ENCODE measurements at regions not wholly inside any gene's neighbourhood (a gene's known extent, or its start where the extent isn't known, plus 50 kb on each side); places are given as distances from the start of the nearest gene placed in this dataset.

- no peak overlapping the region for H3K4me3 ChIP-seq
- ATAC-seq (no peak), DNase-seq (no peak)
- H3K27me3 ChIP-seq (ENCODE audit: insufficient read depth in 3 of 3, low read length in 2 of 3): no peaks in the 10 kb centered on the region
- H3K27ac ChIP-seq: no peak overlapping the region
- no peak for TF ChIP-seq CTCF (IDR thresholded peaks at IDR 0.05)
- H3K9me3 ChIP-seq: no peaks in the 10 kb centered on the region
- H3K36me3 ChIP-seq (ENCODE audit: insufficient read depth in 1 of 2, low read depth in 1 of 2): no peaks in the 10 kb centered on the region
- no peaks in the 10 kb centered on the region for H3K4me1 ChIP-seq
- intact Hi-C loops (cut with DNase I): no loop called here
These were observed 235.1 kb upstream of the DIO2 start for GRCh38 chr14:80446356-80446755.

GRCh38 chr14:80445605-80446004, 234.3 kb upstream of the DIO2 start:
- Histone ChIP-seq H3K9me3 (no peaks in the 10 kb centered on the region), H3K27me3 (ENCODE audit: insufficient read depth in 3 of 3, low read length in 2 of 3) (no peaks in the 10 kb centered on the region), H3K4me3 (no peak overlapping the region), H3K4me1 (no peaks in the 10 kb centered on the region), H3K36me3 (ENCODE audit: insufficient read depth in 1 of 2, low read depth in 1 of 2) (no peaks in the 10 kb centered on the region), H3K27ac (no peak overlapping the region)
- 96 to 98% (median 96%) methylated on average over 3 of the region's 3 CpGs for WGBS, 3 donors
- ATAC-seq (no peak), DNase-seq (no peak)
- intact Hi-C loops (cut with DNase I): no loop called here
- TF ChIP-seq CTCF (IDR thresholded peaks at IDR 0.05): no peak

- DNase-seq (no peak), ATAC-seq (peak in 1 of 4 donors; percentile 36)
- Histone ChIP-seq H3K27me3 (ENCODE audit: insufficient read depth in 3 of 3, low read length in 2 of 3) (no peaks in the 10 kb centered on the region), H3K9me3 (no peaks in the 10 kb centered on the region), H3K36me3 (ENCODE audit: insufficient read depth in 1 of 2, low read depth in 1 of 2) (no peaks in the 10 kb centered on the region), H3K4me3 (no peak overlapping the region), H3K4me1 (no peaks in the 10 kb centered on the region), H3K27ac (no peak overlapping the region)
- WGBS, 3 donors: 84 to 93% (median 90%) methylated on average over 1 of the region's 1 CpG
- intact Hi-C loops (cut with DNase I): no loop called here
- no peak for TF ChIP-seq CTCF (IDR thresholded peaks at IDR 0.05)
These were observed 223.4 kb upstream of the DIO2 start for GRCh38 chr14:80434574-80435321.

GRCh38 chr14:80433811-80434210, 222.5 kb upstream of the DIO2 start:
- no peaks in the 10 kb centered on the region for H3K36me3 ChIP-seq (ENCODE audit: insufficient read depth in 1 of 2, low read depth in 1 of 2)
- H3K4me3 ChIP-seq: no peak overlapping the region
- intact Hi-C loops (cut with DNase I): no loop called here

More at GRCh38 chr14:80433811-80434210, 222.5 kb upstream of the DIO2 start:
- Histone ChIP-seq H3K9me3 (no peaks in the 10 kb centered on the region), H3K4me1 (no peaks in the 10 kb centered on the region), H3K27me3 (ENCODE audit: insufficient read depth in 3 of 3, low read length in 2 of 3) (no peaks in the 10 kb centered on the region), H3K27ac (no peak overlapping the region)
- ATAC-seq: no peak
- no peak for TF ChIP-seq CTCF (IDR thresholded peaks at IDR 0.05)
- 78 to 82% (median 80%) methylated on average over 1 of the region's 1 CpG for WGBS, 3 donors
- no peak for DNase-seq
